IMR-90 (cell line): ENCODE measurements at regions not wholly inside any gene's neighbourhood (a gene's known extent, or its start where the extent isn't known, plus 50 kb on each side); places are given as distances from the start of the nearest gene placed in this dataset.

Source experiments
- ATAC-seq: fragments of 200-7000 bp; cut with Tn5 transposase; 2 replicates; pipeline ENCODE4 v1.9.1; 2020; ENCODE audit warnings: low read depth, mild to moderate bottlenecking, moderate library complexity
- BruUV-seq: library from RNA; stranded (reverse); fragments of 400-500 nt; replicated peaks from 2 replicates; lab custom pipeline; 2021; lab: Mats Ljungman, UMichigan
- CTCF ChIA-PET: fragments of 300-600 bp; formaldehyde crosslinking; extraction: SDS; loops from one replicate; lab custom pipeline; 2021; ENCODE audit warnings: antibody characterized with exemption; lab: Yijun Ruan, JAX
- POLR2A ChIA-PET: fragments of 300-600 bp; sonication (Branson Sonifier 250); formaldehyde crosslinking; loops from one replicate; lab custom pipeline; 2022; ENCODE audit warnings: antibody characterized with exemption; ENCODE audit not compliant: unreplicated experiment; lab: Charles Lee
- DNase-seq: peaks from one replicate; pipeline ENCODE4 v3.0.0; 2013
- H2AFZ ChIP-seq: replicated peaks from 2 replicates; pipeline ENCODE3; 2013; ENCODE audit warnings: low read length, mild to moderate bottlenecking; ENCODE audit not compliant: poor library complexity
- H2AK5ac ChIP-seq: 2 replicates; pipeline ENCODE4 v1.6.1; 2013; ENCODE audit warnings: low read depth, low read length, inconsistent platforms
- H2AK9ac ChIP-seq: replicated peaks from 2 replicates; pipeline ENCODE3; 2013; ENCODE audit warnings: mild to moderate bottlenecking, low read depth, low read length, moderate library complexity; ENCODE audit not compliant: poor library complexity
- H2BK120ac ChIP-seq: 2 replicates; pipeline ENCODE4 v1.6.1; 2013; ENCODE audit warnings: low read depth, low read length, inconsistent platforms
- H2BK15ac ChIP-seq: 3 replicates; pipeline ENCODE4 v1.6.1; 2013; ENCODE audit warnings: low read depth, low read length, inconsistent platforms
- H2BK20ac ChIP-seq: 2 replicates; pipeline ENCODE4 v1.6.1; 2013; ENCODE audit warnings: low read depth, mild to moderate bottlenecking, inconsistent platforms, low read length, moderate library complexity
- H2BK5ac ChIP-seq: 2 replicates; pipeline ENCODE4 v1.6.1; 2013; ENCODE audit warnings: mild to moderate bottlenecking, low read depth, low read length, inconsistent platforms; ENCODE audit not compliant: poor library complexity, severe bottlenecking
- H3K14ac ChIP-seq: replicated peaks from 2 replicates; pipeline ENCODE4 v1.6.1; 2013; ENCODE audit warnings: low read depth, low read length, inconsistent platforms
- H3K18ac ChIP-seq: 2 replicates; pipeline ENCODE4 v1.6.1; 2013; ENCODE audit warnings: low read depth, low read length, control low read depth
- H3K23ac ChIP-seq: 2 replicates; pipeline ENCODE4 v1.6.1; 2013; ENCODE audit warnings: low read depth, low read length, inconsistent platforms
- H3K27ac ChIP-seq: 2 replicates; pipeline ENCODE4 v1.5.1; 2013; ENCODE audit warnings: mild to moderate bottlenecking, control low read depth, low read length; ENCODE audit not compliant: insufficient read depth
- H3K27me3 ChIP-seq: 2 replicates; pipeline ENCODE4 v1.6.1; 2013; ENCODE audit warnings: low read length; ENCODE audit not compliant: control insufficient read depth, insufficient read depth
- H3K36me3 ChIP-seq: 2 replicates; pipeline ENCODE4 v1.6.1; 2013; ENCODE audit warnings: low read length, mixed read lengths; ENCODE audit not compliant: control insufficient read depth, insufficient read depth
- H3K4ac ChIP-seq: 2 replicates; pipeline ENCODE4 v1.6.1; 2013; ENCODE audit warnings: low read depth, low read length, inconsistent platforms
- H3K4me1 ChIP-seq: 2 replicates; pipeline ENCODE4 v1.6.1; 2013; ENCODE audit warnings: low read length, mixed read lengths; ENCODE audit not compliant: control insufficient read depth, insufficient read depth
- H3K4me2 ChIP-seq: 2 replicates; pipeline ENCODE4 v1.6.1; 2013; ENCODE audit warnings: low read depth, mild to moderate bottlenecking, control low read depth, low read length, moderate library complexity
- H3K4me3 ChIP-seq: 2 replicates; pipeline ENCODE4 v1.5.1; 2013; ENCODE audit warnings: low read depth, mild to moderate bottlenecking, control low read depth, low read length, moderate library complexity; ENCODE audit not compliant: insufficient read depth
- H3K56ac ChIP-seq: 2 replicates; pipeline ENCODE4 v1.6.1; 2013; ENCODE audit warnings: low read length, inconsistent platforms; ENCODE audit not compliant: insufficient read depth; ENCODE audit errors: extremely low read depth
- H3K79me1 ChIP-seq, 2 experiments: 2 replicates each; pipeline ENCODE4 v1.6.1; 2013; ENCODE audit warnings: low read length in 2 of 2, inconsistent platforms in 1 of 2, low read depth in 1 of 2
- H3K9ac ChIP-seq: 2 replicates; pipeline ENCODE4 v1.6.1; 2013; ENCODE audit warnings: low read depth, low read length, control low read depth
- H3K9me1 ChIP-seq: 2 replicates; pipeline ENCODE4 v1.6.1; 2013; ENCODE audit warnings: low read length, inconsistent platforms; ENCODE audit not compliant: insufficient read depth
- H3K9me3 ChIP-seq: 2 replicates; pipeline ENCODE4 v1.6.1; 2013; ENCODE audit warnings: low read length; ENCODE audit not compliant: control insufficient read depth, insufficient read depth
- H4K20me1 ChIP-seq: 2 replicates; pipeline ENCODE4 v1.6.1; 2013; ENCODE audit warnings: low read length, inconsistent platforms; ENCODE audit not compliant: insufficient read depth
- H4K5ac ChIP-seq: 2 replicates; pipeline ENCODE4 v1.6.1; 2013; ENCODE audit warnings: mild to moderate bottlenecking, low read depth, low read length, control low read depth
- H4K8ac ChIP-seq, 2 experiments: 2 replicates each; pipeline ENCODE4 v1.6.1; 2013; ENCODE audit warnings: low read depth in 2 of 2, low read length in 2 of 2, control low read depth in 1 of 2, inconsistent platforms in 1 of 2
- H4K91ac ChIP-seq: 2 replicates; pipeline ENCODE4 v1.6.1; 2013; ENCODE audit warnings: low read depth, low read length, inconsistent platforms; ENCODE audit not compliant: insufficient read depth
- CEBPB ChIP-seq: IDR thresholded peaks from 2 replicates; pipeline ENCODE4 v1.6.1; 2012; ENCODE audit warnings: low read depth, low read length, improper control_type of control experiment
- ELK1 ChIP-seq: fragments of 150-350 bp; IDR thresholded peaks from 2 replicates; pipeline ENCODE4 v1.6.1; 2016; ENCODE audit warnings: low read depth, mild to moderate bottlenecking, low read length, moderate library complexity, borderline replicate concordance
- MAZ ChIP-seq: IDR thresholded peaks from 2 replicates; pipeline ENCODE4 v1.6.1; 2012; ENCODE audit warnings: low read depth, mild to moderate bottlenecking, low read length, improper control_type of control experiment, moderate library complexity, borderline replicate concordance
- WGBS, 2 experiments: methylation state at CpG; one replicate each; pipeline versions ENCODE4 v1.1.5 to v1.1.7; 2013; ENCODE audit warnings: missing lambda C conversion rate in 2 of 2; ENCODE audit not compliant: insufficient read length in 1 of 2; ENCODE audit errors: extremely low coverage in 2 of 2; 5-methylcytosine and 5-hydroxymethylcytosine counted together
- dilution Hi-C: fragments of 300-500 bp; cut with HindIII; formaldehyde crosslinking; loops from one replicate; pipeline ENCODE4 v1.14.3; 2018; ENCODE audit warnings: low sequenced_read_pairs; ENCODE audit not compliant: unreplicated experiment
- in situ Hi-C: fragments of 300-500 bp; cut with MboI; formaldehyde crosslinking; loops from 3 replicates; pipeline ENCODE4 v1.14.3; 2019; ENCODE audit warnings: low sequenced_read_pairs, inconsistent platforms, mixed read lengths
- intact Hi-C: fragments of 100-400 bp; cut with micrococcal nuclease; formaldehyde crosslinking; loops from 2 replicates; pipeline ENCODE4 v1.10.0; 2022

DNA sequence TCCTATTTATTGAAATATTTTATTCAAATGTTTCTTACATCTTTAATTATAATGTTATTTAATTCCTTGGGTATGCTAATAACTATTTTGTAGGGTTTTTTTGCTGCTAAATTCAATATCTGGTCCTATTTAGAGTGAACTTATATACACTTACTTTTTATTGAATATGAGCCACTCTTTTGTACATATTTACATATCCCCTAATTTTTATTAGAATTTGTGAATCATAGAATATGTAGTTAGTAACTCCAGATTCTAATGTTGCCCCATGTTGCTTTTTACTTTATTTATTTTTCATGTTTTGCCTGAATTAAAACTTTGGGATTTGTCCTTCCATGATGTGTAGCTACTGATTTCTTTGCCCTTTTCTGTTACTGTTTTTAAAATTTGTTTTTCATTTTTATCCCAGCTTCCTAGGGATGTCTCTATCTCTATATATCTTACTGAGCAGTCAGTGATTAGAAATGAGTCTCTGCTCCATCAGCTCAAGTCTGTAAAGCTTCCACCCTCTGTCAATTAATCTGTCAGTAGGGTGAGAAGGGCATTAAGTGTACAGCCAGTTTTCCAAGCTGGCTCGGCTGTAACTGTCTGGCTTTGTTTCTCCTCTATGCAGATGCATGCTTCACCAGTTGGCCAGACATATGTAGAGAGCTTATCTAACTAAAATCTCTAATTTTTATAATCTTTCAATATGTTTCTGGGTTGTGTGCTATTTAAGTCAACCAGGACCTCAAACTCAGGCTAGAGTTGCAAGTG lies 256.9 kb downstream of the CDH19 start:
- H2BK120ac ChIP-seq: no peak overlapping the region
- no peak overlapping the region for H3K56ac ChIP-seq
- H3K4me1 ChIP-seq: no peaks in the 10 kb centered on the region
- no CpG with 5 or more reads among the region's 1 CpG for WGBS, 2 experiments
- no peak overlapping the region for H4K8ac ChIP-seq
- H3K18ac ChIP-seq: no peak overlapping the region
- no peak overlapping the region for H3K4me3 ChIP-seq
- intact Hi-C loops (no loop called here), dilution Hi-C loops (no loop called here), in situ Hi-C loops (no loop called here)
- no peak overlapping the region for H3K4ac ChIP-seq
- H2AFZ ChIP-seq: no peak overlapping the region
- no peak overlapping the region for H4K5ac ChIP-seq
- BruUV-seq: no TSS peak
- H2AK5ac ChIP-seq: no peak overlapping the region
- no peaks in the 10 kb centered on the region for H3K9me1 ChIP-seq
- no peaks in the 10 kb centered on the region for H3K79me1 ChIP-seq
- no peak overlapping the region for H3K4me2 ChIP-seq
- H2BK15ac ChIP-seq: no peak overlapping the region
- no peak overlapping the region for H4K91ac ChIP-seq
- no peak overlapping the region for H2AK9ac ChIP-seq
- no peaks in the 10 kb centered on the region for H3K27me3 ChIP-seq
- no peak overlapping the region for H3K9ac ChIP-seq
- H4K20me1 ChIP-seq: no peaks in the 10 kb centered on the region
- no peak overlapping the region for H2BK20ac ChIP-seq
- no peak overlapping the region for H3K14ac ChIP-seq
- TF ChIP-seq CEBPB (no peak), ELK1 (no peak), MAZ (no peak)
- H3K27ac ChIP-seq: no peak overlapping the region
- DNase-seq: no peak
- POLR2A ChIA-PET: no interaction called here
- H3K23ac ChIP-seq: no peak overlapping the region
- H3K36me3 ChIP-seq: no peaks in the 10 kb centered on the region
- no peak for ATAC-seq
- H2BK5ac ChIP-seq: no peak overlapping the region
- CTCF ChIA-PET: no interaction called here
- H3K9me3 ChIP-seq: peaks cover 9% of the 10 kb centered on the region; the same call in 1 of the 2 replicates
